Thoracic aorta (tissue), 2 donors: ENCODE measurements at regions not wholly inside any gene's neighbourhood (a gene's known extent, or its start where the extent isn't known, plus 50 kb on each side); places are given as distances from the start of the nearest gene placed in this dataset.

Experiments
- ATAC-seq: fragments of 150-250 bp; one replicate; pipeline ENCODE4 v1.8.0; 2017; ENCODE audit warnings: low read depth; ENCODE audit not compliant: insufficient number of reproducible peaks, low FRiP score
- DNase-seq: peaks from one replicate; pipeline ENCODE4 v3.0.0-alpha.2; 2020; ENCODE audit warnings: low spot score
- H3K27ac ChIP-seq, 2 donors: fragments of 200-600 bp; sonication (generic); 1 replicate in 1 of 2; 2 replicates in 1 of 2; pipeline ENCODE4 v1.5.1; 2016; ENCODE audit warnings: mild to moderate bottlenecking in 2 of 2, moderate library complexity in 2 of 2
- H3K27me3 ChIP-seq: fragments of 200-600 bp; sonication (generic); replicated peaks from 2 replicates; pipeline ENCODE4 v1.6.0; 2016; ENCODE audit warnings: mild to moderate bottlenecking; ENCODE audit not compliant: insufficient read depth
- H3K36me3 ChIP-seq: fragments of 200-600 bp; sonication (generic); one replicate; pipeline ENCODE4 v1.5.1; 2016
- H3K4me1 ChIP-seq, 2 donors: fragments of 200-600 bp; sonication (generic); 1 replicate in 1 of 2; 2 replicates in 1 of 2; pipeline versions ENCODE4 v1.5.1 to v1.6.0; 2016; ENCODE audit warnings: low read depth in 2 of 2, mild to moderate bottlenecking in 1 of 2; ENCODE audit not compliant: control insufficient read depth in 1 of 2
- H3K4me3 ChIP-seq: fragments of 200-600 bp; sonication (generic); 2 replicates; pipeline ENCODE4 v1.5.1; 2016; ENCODE audit warnings: mild to moderate bottlenecking
- H3K9me3 ChIP-seq: fragments of 200-600 bp; sonication (generic); 2 replicates; pipeline ENCODE4 v1.5.1; 2016
- CTCF ChIP-seq: fragments of 200-600 bp; sonication (generic); IDR thresholded peaks from one replicate; pipeline ENCODE4 v1.5.1; 2019; ENCODE audit warnings: antibody characterized with exemption

DNA sequence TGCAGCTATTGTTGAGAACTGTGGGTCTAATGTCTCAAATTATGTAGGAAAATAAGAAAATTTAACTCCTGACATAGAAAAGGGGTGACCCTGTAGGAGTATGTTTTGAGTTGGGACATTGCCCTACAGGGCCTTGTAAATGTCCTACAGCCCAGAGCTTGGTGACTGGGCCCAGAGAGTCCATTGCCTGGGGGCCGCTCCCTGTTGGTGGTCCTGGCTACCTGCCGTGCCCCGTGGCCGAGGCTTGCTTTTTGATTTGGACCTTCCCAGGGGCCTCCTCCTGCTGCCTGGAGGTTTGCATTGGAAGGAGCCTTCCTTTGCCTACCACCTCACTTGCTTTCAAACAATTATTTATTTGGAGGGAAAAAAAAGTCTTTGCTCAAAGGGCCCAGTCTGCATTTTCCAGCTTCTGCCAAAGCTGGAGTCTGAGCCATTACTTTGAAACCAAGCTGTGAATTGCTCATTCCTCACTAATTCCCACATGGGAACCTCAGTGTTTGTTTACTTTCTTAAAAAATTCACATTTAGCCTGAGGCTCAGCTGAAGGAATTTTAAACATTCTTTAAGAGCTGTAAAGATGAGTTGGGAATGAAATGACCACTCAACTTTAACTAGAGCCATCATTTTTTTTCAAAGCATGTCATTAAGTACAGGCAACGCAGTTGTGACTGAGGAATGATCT lies 355.0 kb downstream of the GLRX3 start:
- Histone ChIP-seq H3K4me3 (no peak overlapping the region), H3K36me3 (no peaks in the 10 kb centered on the region), H3K27me3 (no peaks in the 10 kb centered on the region), H3K9me3 (no peaks in the 10 kb centered on the region), H3K27ac (no peak overlapping the region), H3K4me1 (no peaks in the 10 kb centered on the region)
- DNase-seq, result no peak
- no peak for ATAC-seq
- TF ChIP-seq CTCF, result no peak

- no peak overlapping the region for H3K4me3 ChIP-seq
Measured at GRCh38 chr10:130491693-130492050, 355.5 kb downstream of the GLRX3 start.

GRCh38 chr10:130492266-130492934 lies 356.2 kb downstream of the GLRX3 start:
- H3K27ac ChIP-seq, result no peak overlapping the region
- no peak for ATAC-seq
- no peak for TF ChIP-seq CTCF
- H3K4me3 ChIP-seq, result no peak overlapping the region
- H3K36me3 ChIP-seq, result no peaks in the 10 kb centered on the region
- no peak for DNase-seq
- no peaks in the 10 kb centered on the region for H3K9me3 ChIP-seq
- no peaks in the 10 kb centered on the region for H3K27me3 ChIP-seq
- no peaks in the 10 kb centered on the region for H3K4me1 ChIP-seq

More at GRCh38 chr10:130491693-130492050, 355.5 kb downstream of the GLRX3 start:
- no peak for TF ChIP-seq CTCF
- Histone ChIP-seq H3K36me3 (no peaks in the 10 kb centered on the region), H3K27me3 (no peaks in the 10 kb centered on the region), H3K4me1 (no peaks in the 10 kb centered on the region), H3K9me3 (no peaks in the 10 kb centered on the region), H3K27ac (no peak overlapping the region)
- DNase-seq, result no peak
- no peak for ATAC-seq

DNA sequence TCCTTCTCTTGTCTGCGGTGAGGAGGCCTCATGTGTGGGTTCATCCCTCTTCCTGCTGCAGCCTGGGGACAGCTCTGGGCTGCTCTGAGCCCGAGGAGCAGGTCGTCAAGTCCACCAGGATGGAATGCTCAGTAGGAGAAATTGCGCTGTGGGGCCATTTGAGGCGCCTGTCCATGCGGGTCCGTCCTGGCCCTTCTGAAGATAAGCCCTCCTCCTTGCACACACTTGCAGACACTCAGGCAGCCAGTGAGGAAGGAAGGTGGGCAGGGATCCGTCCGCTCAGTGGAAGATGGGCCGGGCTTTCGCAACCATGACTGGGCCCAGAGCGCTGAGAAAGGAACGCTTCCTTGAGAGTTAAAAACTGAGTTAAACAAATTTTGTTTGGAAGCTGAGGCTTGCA lies 356.8 kb downstream of the GLRX3 start:
- Histone ChIP-seq H3K27ac (no peak overlapping the region), H3K4me1 (no peaks in the 10 kb centered on the region), H3K27me3 (no peaks in the 10 kb centered on the region), H3K4me3 (no peak overlapping the region), H3K9me3 (no peaks in the 10 kb centered on the region), H3K36me3 (no peaks in the 10 kb centered on the region)
- DNase-seq, result no peak
- TF ChIP-seq CTCF, result no peak
- no peak for ATAC-seq

DNA sequence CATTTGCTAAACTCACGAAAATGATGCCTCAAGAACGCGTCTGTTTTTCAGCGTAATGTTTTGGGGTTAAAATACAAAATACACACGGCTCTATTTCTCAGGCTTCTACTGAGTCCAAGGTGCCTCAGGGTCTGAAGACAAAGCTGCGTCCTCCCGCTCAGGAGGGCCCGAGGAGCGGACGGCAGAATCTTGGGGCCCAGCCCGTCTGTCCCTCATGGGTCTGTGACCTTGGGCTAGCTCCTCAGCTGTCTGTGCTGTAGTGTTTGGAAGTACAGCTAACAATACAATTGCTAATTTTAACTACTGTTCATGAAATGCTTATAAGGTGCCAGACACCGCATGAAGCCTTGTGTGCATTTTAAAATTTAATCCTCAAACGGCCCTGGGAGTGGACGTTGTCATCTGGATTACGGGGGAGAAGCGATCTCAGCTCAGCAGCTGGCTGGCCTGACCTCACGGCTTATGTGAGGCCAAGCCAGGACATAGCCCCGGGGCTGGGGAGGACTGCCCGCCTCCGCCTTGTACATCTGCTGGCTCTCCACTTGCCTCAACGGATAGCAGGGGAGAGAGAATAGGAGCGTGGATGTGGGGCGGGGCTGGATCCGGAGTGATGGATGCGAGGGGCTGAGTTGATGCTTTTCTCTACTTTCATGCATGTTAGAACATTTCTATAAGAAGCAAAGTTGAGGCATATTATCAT lies 357.4 kb downstream of the GLRX3 start:
- no peaks in the 10 kb centered on the region for H3K9me3 ChIP-seq
- TF ChIP-seq CTCF, result no peak
- ATAC-seq (no peak), DNase-seq (no peak)
- no peak overlapping the region for H3K4me3 ChIP-seq
- no peak overlapping the region for H3K27ac ChIP-seq
- H3K4me1 ChIP-seq, result no peaks in the 10 kb centered on the region
- H3K36me3 ChIP-seq, result no peaks in the 10 kb centered on the region
- no peaks in the 10 kb centered on the region for H3K27me3 ChIP-seq
